Keratinocyte (primary cell): ENCODE measurements at regions not wholly inside any gene's neighbourhood (a gene's known extent, or its start where the extent isn't known, plus 50 kb on each side); places are given as distances from the start of the nearest gene placed in this dataset.

Source experiments
- DNase-seq: peaks from one replicate; pipeline ENCODE4 v3.0.0-alpha.2; 2011; ENCODE audit warnings: low read depth, missing footprints, low spot score
- FAIRE-seq: peaks from 2 replicates; lab custom pipeline; 2011; peaks lifted over from hg19 to GRCh38; lab: Jason Lieb, UNC
- H2AFZ ChIP-seq: 2 replicates; pipeline ENCODE4 v1.6.0; 2012; ENCODE audit warnings: low read length, control low read depth, inconsistent platforms; ENCODE audit not compliant: control insufficient read depth
- H3K27ac ChIP-seq: 2 replicates; pipeline ENCODE4 v1.5.1; 2011; ENCODE audit warnings: low read length; ENCODE audit not compliant: control insufficient read depth, insufficient read depth
- H3K27me3 ChIP-seq: 3 replicates; pipeline ENCODE4 v1.6.0; 2011; ENCODE audit warnings: low read length; ENCODE audit not compliant: control insufficient read depth, insufficient read depth; ENCODE audit errors: extremely low read depth
- H3K36me3 ChIP-seq, 2 experiments: 2 replicates in 1 of 2; 3 replicates in 1 of 2; pipeline ENCODE4 v1.5.1; 2011; ENCODE audit warnings: low read length in 2 of 2, mild to moderate bottlenecking in 1 of 2; ENCODE audit not compliant: control insufficient read depth in 2 of 2, insufficient read depth in 2 of 2; ENCODE audit errors: extremely low read depth in 1 of 2
- H3K4me1 ChIP-seq: 3 replicates; pipeline ENCODE4 v1.5.1; 2011; ENCODE audit warnings: low read length; ENCODE audit not compliant: control insufficient read depth, insufficient read depth; ENCODE audit errors: extremely low read depth
- H3K4me2 ChIP-seq: 3 replicates; pipeline ENCODE4 v1.6.0; 2011; ENCODE audit warnings: low read depth, low read length; ENCODE audit not compliant: control insufficient read depth, insufficient read depth; ENCODE audit errors: extremely low read depth
- H3K4me3 ChIP-seq, 3 experiments: fragments of 200-600 bp in 1 of 3; sonication (generic) in 1 of 3; 2 replicates in 2 of 3; 3 replicates in 1 of 3; pipeline ENCODE4 v1.5.1; 2011 to 2016; ENCODE audit warnings: low read length in 3 of 3, mild to moderate bottlenecking in 3 of 3, control low read depth in 2 of 3, inconsistent platforms in 1 of 3, low read depth in 1 of 3, mixed read lengths in 1 of 3, mixed run types in 1 of 3, moderate library complexity in 1 of 3; ENCODE audit not compliant: control insufficient read depth in 2 of 3, insufficient read depth in 2 of 3; ENCODE audit errors: extremely low read depth in 1 of 3
- H3K79me2 ChIP-seq: 2 replicates; pipeline ENCODE4 v1.6.0; 2012; ENCODE audit warnings: low read length; ENCODE audit not compliant: control insufficient read depth, insufficient read depth
- H3K9ac ChIP-seq: 3 replicates; pipeline ENCODE4 v1.6.0; 2011; ENCODE audit warnings: low read length; ENCODE audit not compliant: control insufficient read depth, insufficient read depth; ENCODE audit errors: extremely low read depth
- H3K9me1 ChIP-seq: 3 replicates; pipeline ENCODE4 v1.6.0; 2011; ENCODE audit warnings: low read length; ENCODE audit not compliant: control insufficient read depth, insufficient read depth; ENCODE audit errors: extremely low read depth
- H3K9me3 ChIP-seq: 2 replicates; pipeline ENCODE4 v1.5.1; 2012; ENCODE audit warnings: low read depth, low read length; ENCODE audit not compliant: control insufficient read depth
- H4K20me1 ChIP-seq: 3 replicates; pipeline ENCODE4 v1.6.0; 2011; ENCODE audit warnings: low read length; ENCODE audit not compliant: control insufficient read depth, insufficient read depth; ENCODE audit errors: extremely low read depth
- EZH2 ChIP-seq: IDR thresholded peaks from one replicate; pipeline ENCODE4 v1.6.1; 2012; ENCODE audit warnings: inconsistent platforms, mild to moderate bottlenecking, low read length, moderate library complexity
- dilution Hi-C: fragments of 300-500 bp; cut with MboI; formaldehyde crosslinking; loops from one replicate; pipeline ENCODE4 v1.7.0; 2020; ENCODE audit warnings: low sequenced_read_pairs; ENCODE audit not compliant: extremely low pct_ligation_motif_present
- TF ChIP-seq, protein P1 (sequence below), 3 experiments: IDR thresholded peaks in 1 of 3; conservative IDR thresholded peaks in 1 of 3; optimal IDR thresholded peaks in 1 of 3; 2 replicates in 2 of 3; 3 replicates in 1 of 3; pipeline versions ENCODE3 to v1.5.1; 2011; ENCODE audit warnings: low read length in 3 of 3, mild to moderate bottlenecking in 3 of 3, moderate library complexity in 2 of 3, control low read depth in 1 of 3, inconsistent platforms in 1 of 3; ENCODE audit not compliant: insufficient read depth in 2 of 3; ENCODE audit errors: extremely low read depth in 1 of 3

DNA sequence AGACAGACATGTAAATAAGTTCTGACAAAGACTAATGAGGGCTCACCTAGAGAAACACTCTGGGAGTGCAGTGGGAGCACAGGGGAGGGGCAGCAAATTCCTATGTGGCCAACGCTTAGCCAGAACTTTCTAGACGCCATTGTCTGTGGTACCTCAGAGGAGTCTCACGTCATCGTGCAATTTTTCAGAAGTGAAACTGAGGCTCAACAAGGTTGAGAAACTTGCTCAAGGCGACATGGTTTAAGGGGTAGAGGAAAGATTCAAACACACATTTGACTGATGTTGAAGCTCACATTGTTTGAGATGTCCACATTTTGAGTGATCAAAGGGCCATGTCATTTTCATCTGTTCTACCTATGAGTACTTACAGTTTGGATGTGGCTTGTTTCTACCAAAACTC, 152.6 kb upstream of the LMO4 start:
- no peak overlapping the region for H2AFZ ChIP-seq
- H3K36me3 ChIP-seq, result no peaks in the 10 kb centered on the region
- peaks cover 2% of the 10 kb centered on the region for H3K4me1 ChIP-seq
- dilution Hi-C loops, result no loop called here
- no peak overlapping the region for H3K4me2 ChIP-seq
- no peaks in the 10 kb centered on the region for H4K20me1 ChIP-seq
- no peak overlapping the region for H3K9ac ChIP-seq
- H3K79me2 ChIP-seq, result no peaks in the 10 kb centered on the region
- TF ChIP-seq, protein P1, sequence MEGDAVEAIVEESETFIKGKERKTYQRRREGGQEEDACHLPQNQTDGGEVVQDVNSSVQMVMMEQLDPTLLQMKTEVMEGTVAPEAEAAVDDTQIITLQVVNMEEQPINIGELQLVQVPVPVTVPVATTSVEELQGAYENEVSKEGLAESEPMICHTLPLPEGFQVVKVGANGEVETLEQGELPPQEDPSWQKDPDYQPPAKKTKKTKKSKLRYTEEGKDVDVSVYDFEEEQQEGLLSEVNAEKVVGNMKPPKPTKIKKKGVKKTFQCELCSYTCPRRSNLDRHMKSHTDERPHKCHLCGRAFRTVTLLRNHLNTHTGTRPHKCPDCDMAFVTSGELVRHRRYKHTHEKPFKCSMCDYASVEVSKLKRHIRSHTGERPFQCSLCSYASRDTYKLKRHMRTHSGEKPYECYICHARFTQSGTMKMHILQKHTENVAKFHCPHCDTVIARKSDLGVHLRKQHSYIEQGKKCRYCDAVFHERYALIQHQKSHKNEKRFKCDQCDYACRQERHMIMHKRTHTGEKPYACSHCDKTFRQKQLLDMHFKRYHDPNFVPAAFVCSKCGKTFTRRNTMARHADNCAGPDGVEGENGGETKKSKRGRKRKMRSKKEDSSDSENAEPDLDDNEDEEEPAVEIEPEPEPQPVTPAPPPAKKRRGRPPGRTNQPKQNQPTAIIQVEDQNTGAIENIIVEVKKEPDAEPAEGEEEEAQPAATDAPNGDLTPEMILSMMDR (optimal IDR thresholded peaks at IDR 0.05 in 1 of 3, IDR thresholded peaks at IDR 0.05 in 1 of 3, conservative IDR thresholded peaks at IDR 0.05 in 1 of 3; ENCODE audit: extremely low read depth in 1 of 3, insufficient read depth in 2 of 3, low read length in 3 of 3), result no peak
- TF ChIP-seq EZH2, result no peak
- no peaks in the 10 kb centered on the region for H3K9me1 ChIP-seq
- no peak overlapping the region for H3K27ac ChIP-seq
- no peak overlapping the region for H3K4me3 ChIP-seq
- FAIRE-seq, result no peak
- no peaks in the 10 kb centered on the region for H3K27me3 ChIP-seq
- no peak for DNase-seq
- no peaks in the 10 kb centered on the region for H3K9me3 ChIP-seq

DNA sequence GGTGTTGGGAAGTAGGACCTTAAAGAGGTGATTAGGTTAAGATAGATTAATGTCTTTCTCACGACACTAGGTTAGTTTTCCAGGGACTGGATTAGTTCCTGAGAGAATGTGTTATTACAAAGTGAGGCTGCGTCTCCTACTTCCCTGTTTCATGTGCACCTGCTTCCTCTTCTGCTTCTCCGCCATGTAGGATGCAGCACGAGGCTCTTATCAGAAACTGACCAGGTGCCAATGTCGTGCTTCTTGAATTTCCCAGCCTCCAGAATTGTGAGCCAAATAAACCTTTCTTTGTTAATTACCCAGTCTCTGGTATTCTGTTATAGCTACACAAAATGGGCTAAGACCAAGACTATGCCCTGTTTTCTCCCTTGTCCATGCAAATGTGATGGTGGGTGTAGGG, 152.2 kb upstream of the LMO4 start:
- H3K27me3 ChIP-seq, result no peaks in the 10 kb centered on the region
- H3K4me3 ChIP-seq, result no peak overlapping the region
- H3K9me3 ChIP-seq, result no peaks in the 10 kb centered on the region
- H3K9ac ChIP-seq, result no peak overlapping the region
- no peaks in the 10 kb centered on the region for H3K79me2 ChIP-seq
- FAIRE-seq (no peak), DNase-seq (no peak)
- TF ChIP-seq, protein P1 (optimal IDR thresholded peaks at IDR 0.05 in 1 of 3, IDR thresholded peaks at IDR 0.05 in 1 of 3, conservative IDR thresholded peaks at IDR 0.05 in 1 of 3; ENCODE audit: extremely low read depth in 1 of 3, insufficient read depth in 2 of 3, low read length in 3 of 3), result no peak
- no peak for TF ChIP-seq EZH2
- no peaks in the 10 kb centered on the region for H4K20me1 ChIP-seq
- no peaks in the 10 kb centered on the region for H3K9me1 ChIP-seq
- H3K4me2 ChIP-seq, result no peak overlapping the region
- dilution Hi-C loops, result no loop called here
- H3K4me1 ChIP-seq, result peaks cover 2% of the 10 kb centered on the region
- no peak overlapping the region for H3K27ac ChIP-seq
- no peaks in the 10 kb centered on the region for H3K36me3 ChIP-seq
- no peak overlapping the region for H2AFZ ChIP-seq
